ENCODE measurements at regions not wholly inside any gene's neighbourhood (a gene's known extent, or its start where the extent isn't known, plus 50 kb on each side); places are given as distances from the start of the nearest gene placed in this dataset.

GRCh38 chr3:88986834-88987233 lies 120.6 kb upstream of the EPHA3 start:
- no peaks in the 10 kb centered on the region for H3K9me3 Mint-ChIP-seq (ENCODE audit: low read depth)
- no peaks in the 10 kb centered on the region for H3K36me3 Mint-ChIP-seq (ENCODE audit: insufficient read depth)
- DNase-seq (ENCODE audit: low spot score, unreplicated experiment): no peak
- no peak overlapping the region for H3K27ac Mint-ChIP-seq
- TF ChIP-seq CTCF (IDR thresholded peaks at IDR 0.05; ENCODE audit: unreplicated experiment): no peak
- no peaks in the 10 kb centered on the region for H3K4me1 Mint-ChIP-seq (ENCODE audit: low read depth)
- H3K27me3 Mint-ChIP-seq: no peaks in the 10 kb centered on the region
- no peak overlapping the region for H3K4me3 Mint-ChIP-seq (ENCODE audit: low read depth)

- no peak overlapping the region for H3K4me3 Mint-ChIP-seq (ENCODE audit: low read depth)
- DNase-seq (ENCODE audit: low spot score, unreplicated experiment): no peak
- no peaks in the 10 kb centered on the region for H3K27me3 Mint-ChIP-seq
- no peaks in the 10 kb centered on the region for H3K4me1 Mint-ChIP-seq (ENCODE audit: low read depth)
- H3K9me3 Mint-ChIP-seq (ENCODE audit: low read depth): no peaks in the 10 kb centered on the region
- no peaks in the 10 kb centered on the region for H3K36me3 Mint-ChIP-seq (ENCODE audit: insufficient read depth)
- TF ChIP-seq CTCF (IDR thresholded peaks at IDR 0.05; ENCODE audit: unreplicated experiment): no peak
- H3K27ac Mint-ChIP-seq: no peak overlapping the region
Measured at GRCh38 chr3:88987776-88988175, 119.6 kb upstream of the EPHA3 start.

GRCh38 chr3:88988906-88989305 lies 118.5 kb upstream of the EPHA3 start:
- DNase-seq (ENCODE audit: low spot score, unreplicated experiment): no peak

GRCh38 chr3:88991496-88991895 lies 115.9 kb upstream of the EPHA3 start:
- no peaks in the 10 kb centered on the region for H3K36me3 Mint-ChIP-seq (ENCODE audit: insufficient read depth)
- no peak for TF ChIP-seq CTCF (IDR thresholded peaks at IDR 0.05; ENCODE audit: unreplicated experiment)
- H3K27me3 Mint-ChIP-seq: no peaks in the 10 kb centered on the region
- H3K4me3 Mint-ChIP-seq (ENCODE audit: low read depth): no peak overlapping the region
- no peaks in the 10 kb centered on the region for H3K4me1 Mint-ChIP-seq (ENCODE audit: low read depth)
- no peak overlapping the region for H3K27ac Mint-ChIP-seq
- H3K9me3 Mint-ChIP-seq (ENCODE audit: low read depth): no peaks in the 10 kb centered on the region
- no peak for DNase-seq (ENCODE audit: low spot score, unreplicated experiment)

More at GRCh38 chr3:88988906-88989305, 118.5 kb upstream of the EPHA3 start:
- no peak for TF ChIP-seq CTCF (IDR thresholded peaks at IDR 0.05; ENCODE audit: unreplicated experiment)
- H3K4me3 Mint-ChIP-seq (ENCODE audit: low read depth): no peak overlapping the region
- H3K36me3 Mint-ChIP-seq (ENCODE audit: insufficient read depth): no peaks in the 10 kb centered on the region
- H3K9me3 Mint-ChIP-seq (ENCODE audit: low read depth): no peaks in the 10 kb centered on the region
- no peak overlapping the region for H3K27ac Mint-ChIP-seq
- no peaks in the 10 kb centered on the region for H3K27me3 Mint-ChIP-seq
- no peaks in the 10 kb centered on the region for H3K4me1 Mint-ChIP-seq (ENCODE audit: low read depth)

- Mint-ChIP-seq H3K27me3 (no peaks in the 10 kb centered on the region), H3K36me3 (ENCODE audit: insufficient read depth) (no peaks in the 10 kb centered on the region), H3K4me3 (ENCODE audit: low read depth) (no peak overlapping the region), H3K4me1 (ENCODE audit: low read depth) (no peaks in the 10 kb centered on the region), H3K27ac (no peak overlapping the region), H3K9me3 (ENCODE audit: low read depth) (no peaks in the 10 kb centered on the region)
- no peak for DNase-seq (ENCODE audit: low spot score, unreplicated experiment)
- TF ChIP-seq CTCF (IDR thresholded peaks at IDR 0.05; ENCODE audit: unreplicated experiment): no peak
Measured at GRCh38 chr3:88996691-88997090, 110.7 kb upstream of the EPHA3 start.

Data from progenitor cell of endocrine pancreas (in vitro differentiated cells).